SK-N-SH treated with all-trans-retinoic acid at 6 μM for 48 hours (cell line): ENCODE measurements at regions not wholly inside any gene's neighbourhood (a gene's known extent, or its start where the extent isn't known, plus 50 kb on each side); places are given as distances from the start of the nearest gene placed in this dataset.

Source experiments
- ATAC-seq: fragments of 200-7000 bp; cut with Tn5 transposase; 3 replicates; pipeline ENCODE4 v1.9.1; 2020; ENCODE audit warnings: mild to moderate bottlenecking, moderate library complexity
- ARNTL ChIP-seq: fragments of 450-650 bp; formaldehyde crosslinking; IDR thresholded peaks from 2 replicates; pipeline ENCODE4 v1.5.0; 2020; ENCODE audit warnings: low read depth, mild to moderate bottlenecking, moderate library complexity, borderline replicate concordance
- BACH2 ChIP-seq: fragments of 250-450 bp; sonication (Bioruptor Pico); IDR thresholded peaks from 2 replicates; pipeline ENCODE4 v1.9.0; 2021; ENCODE audit warnings: mild to moderate bottlenecking, borderline replicate concordance
- CSDC2 ChIP-seq: fragments of 250-450 bp; sonication (Bioruptor Pico); IDR thresholded peaks from 2 replicates; pipeline ENCODE4 v1.5.0; 2020; ENCODE audit warnings: mild to moderate bottlenecking, moderate library complexity
- CSRNP3 ChIP-seq: fragments of 250-450 bp; sonication (Bioruptor Pico); IDR thresholded peaks from 2 replicates; pipeline ENCODE4 v1.5.1; 2021; ENCODE audit warnings: mild to moderate bottlenecking, moderate library complexity
- ESRRG ChIP-seq: fragments of 250-450 bp; sonication (Bioruptor Pico); IDR thresholded peaks from 2 replicates; pipeline ENCODE4 v1.6.1; 2021; ENCODE audit warnings: mild to moderate bottlenecking
- GLIS3 ChIP-seq: fragments of 250-450 bp; sonication (Bioruptor Pico); IDR thresholded peaks from 2 replicates; pipeline ENCODE4 v1.5.0; 2020; ENCODE audit warnings: mild to moderate bottlenecking, moderate library complexity
- ISL1 ChIP-seq: fragments of 250-450 bp; sonication (Bioruptor Pico); IDR thresholded peaks from 2 replicates; pipeline ENCODE4 v2.1.2; 2022; ENCODE audit warnings: mild to moderate bottlenecking, moderate library complexity
- OSR1 ChIP-seq: fragments of 250-450 bp; sonication (Bioruptor Pico); IDR thresholded peaks from 2 replicates; pipeline ENCODE4 v1.8.0; 2022; ENCODE audit warnings: moderate library complexity, mild to moderate bottlenecking, inconsistent platforms
- PPARA ChIP-seq: fragments of 250-450 bp; sonication (Bioruptor Pico); IDR thresholded peaks from 2 replicates; pipeline ENCODE4 v1.5.0; 2020; ENCODE audit warnings: mild to moderate bottlenecking, borderline replicate concordance
- RARB ChIP-seq: fragments of 250-450 bp; sonication (Bioruptor Pico); IDR thresholded peaks from 2 replicates; pipeline ENCODE4 v1.8.0; 2021; ENCODE audit warnings: mild to moderate bottlenecking, moderate library complexity
- SNAI2 ChIP-seq: fragments of 250-450 bp; sonication (Bioruptor Pico); IDR thresholded peaks from 2 replicates; pipeline ENCODE4 v1.5.0; 2020; ENCODE audit warnings: mild to moderate bottlenecking, moderate library complexity
- TOX ChIP-seq: fragments of 250-450 bp; sonication (Bioruptor Pico); IDR thresholded peaks from 2 replicates; pipeline ENCODE4 v1.8.0; 2021; ENCODE audit warnings: mild to moderate bottlenecking, moderate library complexity, borderline replicate concordance
- ZC3H10 ChIP-seq: fragments of 250-450 bp; sonication (Bioruptor Pico); IDR thresholded peaks from 2 replicates; pipeline ENCODE4 v1.5.1; 2021; ENCODE audit warnings: mild to moderate bottlenecking, moderate library complexity
- ZFP3 ChIP-seq: fragments of 250-450 bp; sonication (Bioruptor Pico); IDR thresholded peaks from 2 replicates; pipeline ENCODE4 v1.5.0; 2020; ENCODE audit warnings: mild to moderate bottlenecking, moderate library complexity
- ZFP30 ChIP-seq: fragments of 450-650 bp; formaldehyde crosslinking; IDR thresholded peaks from 2 replicates; pipeline ENCODE4 v1.5.0; 2022; ENCODE audit warnings: mild to moderate bottlenecking, moderate library complexity
- ZNF565 ChIP-seq: fragments of 450-650 bp; formaldehyde crosslinking; conservative IDR thresholded peaks from 2 replicates; pipeline ENCODE4 v1.5.0; 2020; ENCODE audit warnings: low read depth, mild to moderate bottlenecking, moderate library complexity
- ZNF70 ChIP-seq: fragments of 450-650 bp; formaldehyde crosslinking; IDR thresholded peaks from 2 replicates; pipeline ENCODE4 v1.5.0; 2020; ENCODE audit warnings: mild to moderate bottlenecking, moderate library complexity
- ZNF8 ChIP-seq: fragments of 450-650 bp; formaldehyde crosslinking; IDR thresholded peaks from 2 replicates; pipeline ENCODE4 v1.5.0; 2020; ENCODE audit warnings: mild to moderate bottlenecking, moderate library complexity
- TF ChIP-seq, protein P1 (sequence below): fragments of 250-450 bp; sonication (Bioruptor Pico); IDR thresholded peaks from 2 replicates; pipeline ENCODE4 v1.5.0; 2020; ENCODE audit warnings: mild to moderate bottlenecking, moderate library complexity
- TF ChIP-seq, protein P2 (sequence below): fragments of 250-450 bp; sonication (Bioruptor Pico); IDR thresholded peaks from 2 replicates; pipeline ENCODE4 v1.8.0; 2021; ENCODE audit warnings: low read depth, mild to moderate bottlenecking, moderate library complexity, borderline replicate concordance
- TF ChIP-seq, protein P3 (sequence below): fragments of 250-450 bp; sonication (Bioruptor Pico); IDR thresholded peaks from 2 replicates; pipeline ENCODE4 v1.5.1; 2020; ENCODE audit warnings: low read depth, mild to moderate bottlenecking, moderate library complexity
- TF ChIP-seq, protein P4 (sequence below): fragments of 250-450 bp; sonication (Bioruptor Pico); IDR thresholded peaks from 2 replicates; pipeline ENCODE4 v1.8.0; 2020; ENCODE audit warnings: mild to moderate bottlenecking, moderate library complexity, borderline replicate concordance

GRCh38 chr2:7117076-7117475, 199.9 kb downstream of the RNF144A start:
- ATAC-seq, result no peak
- no peak for TF ChIP-seq CSDC2 (CRISPR knock-in tag)
- TF ChIP-seq, protein P1, sequence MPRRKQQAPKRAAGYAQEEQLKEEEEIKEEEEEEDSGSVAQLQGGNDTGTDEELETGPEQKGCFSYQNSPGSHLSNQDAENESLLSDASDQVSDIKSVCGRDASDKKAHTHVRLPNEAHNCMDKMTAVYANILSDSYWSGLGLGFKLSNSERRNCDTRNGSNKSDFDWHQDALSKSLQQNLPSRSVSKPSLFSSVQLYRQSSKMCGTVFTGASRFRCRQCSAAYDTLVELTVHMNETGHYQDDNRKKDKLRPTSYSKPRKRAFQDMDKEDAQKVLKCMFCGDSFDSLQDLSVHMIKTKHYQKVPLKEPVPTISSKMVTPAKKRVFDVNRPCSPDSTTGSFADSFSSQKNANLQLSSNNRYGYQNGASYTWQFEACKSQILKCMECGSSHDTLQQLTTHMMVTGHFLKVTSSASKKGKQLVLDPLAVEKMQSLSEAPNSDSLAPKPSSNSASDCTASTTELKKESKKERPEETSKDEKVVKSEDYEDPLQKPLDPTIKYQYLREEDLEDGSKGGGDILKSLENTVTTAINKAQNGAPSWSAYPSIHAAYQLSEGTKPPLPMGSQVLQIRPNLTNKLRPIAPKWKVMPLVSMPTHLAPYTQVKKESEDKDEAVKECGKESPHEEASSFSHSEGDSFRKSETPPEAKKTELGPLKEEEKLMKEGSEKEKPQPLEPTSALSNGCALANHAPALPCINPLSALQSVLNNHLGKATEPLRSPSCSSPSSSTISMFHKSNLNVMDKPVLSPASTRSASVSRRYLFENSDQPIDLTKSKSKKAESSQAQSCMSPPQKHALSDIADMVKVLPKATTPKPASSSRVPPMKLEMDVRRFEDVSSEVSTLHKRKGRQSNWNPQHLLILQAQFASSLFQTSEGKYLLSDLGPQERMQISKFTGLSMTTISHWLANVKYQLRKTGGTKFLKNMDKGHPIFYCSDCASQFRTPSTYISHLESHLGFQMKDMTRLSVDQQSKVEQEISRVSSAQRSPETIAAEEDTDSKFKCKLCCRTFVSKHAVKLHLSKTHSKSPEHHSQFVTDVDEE (CRISPR knock-in tag), result no peak
- TF ChIP-seq ESRRG (CRISPR knock-in tag), result no peak
- TF ChIP-seq RARB (CRISPR knock-in tag), result no peak
- TF ChIP-seq GLIS3, result no peak
- no peak for TF ChIP-seq ZNF8 (CRISPR knock-in tag)
- no peak for TF ChIP-seq ZFP3
- TF ChIP-seq TOX, result no peak

- ATAC-seq, result peak; percentile 32
- no peak for TF ChIP-seq OSR1
- TF ChIP-seq, protein P2, sequence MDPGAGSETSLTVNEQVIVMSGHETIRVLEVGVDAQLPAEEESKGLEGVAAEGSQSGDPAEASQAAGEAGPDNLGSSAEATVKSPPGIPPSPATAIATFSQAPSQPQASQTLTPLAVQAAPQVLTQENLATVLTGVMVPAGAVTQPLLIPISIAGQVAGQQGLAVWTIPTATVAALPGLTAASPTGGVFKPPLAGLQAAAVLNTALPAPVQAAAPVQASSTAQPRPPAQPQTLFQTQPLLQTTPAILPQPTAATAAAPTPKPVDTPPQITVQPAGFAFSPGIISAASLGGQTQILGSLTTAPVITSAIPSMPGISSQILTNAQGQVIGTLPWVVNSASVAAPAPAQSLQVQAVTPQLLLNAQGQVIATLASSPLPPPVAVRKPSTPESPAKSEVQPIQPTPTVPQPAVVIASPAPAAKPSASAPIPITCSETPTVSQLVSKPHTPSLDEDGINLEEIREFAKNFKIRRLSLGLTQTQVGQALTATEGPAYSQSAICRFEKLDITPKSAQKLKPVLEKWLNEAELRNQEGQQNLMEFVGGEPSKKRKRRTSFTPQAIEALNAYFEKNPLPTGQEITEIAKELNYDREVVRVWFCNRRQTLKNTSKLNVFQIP (CRISPR knock-in tag), result no peak
- TF ChIP-seq, protein P1 (CRISPR knock-in tag), result no peak
- no peak for TF ChIP-seq ZFP30 (CRISPR knock-in tag)
- no peak for TF ChIP-seq RARB (CRISPR knock-in tag)
- TF ChIP-seq, protein P3, sequence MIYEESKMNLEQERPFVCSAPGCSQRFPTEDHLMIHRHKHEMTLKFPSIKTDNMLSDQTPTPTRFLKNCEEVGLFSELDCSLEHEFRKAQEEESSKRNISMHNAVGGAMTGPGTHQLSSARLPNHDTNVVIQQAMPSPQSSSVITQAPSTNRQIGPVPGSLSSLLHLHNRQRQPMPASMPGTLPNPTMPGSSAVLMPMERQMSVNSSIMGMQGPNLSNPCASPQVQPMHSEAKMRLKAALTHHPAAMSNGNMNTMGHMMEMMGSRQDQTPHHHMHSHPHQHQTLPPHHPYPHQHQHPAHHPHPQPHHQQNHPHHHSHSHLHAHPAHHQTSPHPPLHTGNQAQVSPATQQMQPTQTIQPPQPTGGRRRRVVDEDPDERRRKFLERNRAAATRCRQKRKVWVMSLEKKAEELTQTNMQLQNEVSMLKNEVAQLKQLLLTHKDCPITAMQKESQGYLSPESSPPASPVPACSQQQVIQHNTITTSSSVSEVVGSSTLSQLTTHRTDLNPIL, result no peak
- no peak for TF ChIP-seq SNAI2
- TF ChIP-seq ARNTL, result no peak
- no peak for TF ChIP-seq ISL1
- no peak for TF ChIP-seq PPARA (CRISPR knock-in tag)
- TF ChIP-seq ZNF565, result no peak
- no peak for TF ChIP-seq ESRRG (CRISPR knock-in tag)
- TF ChIP-seq, protein P4, sequence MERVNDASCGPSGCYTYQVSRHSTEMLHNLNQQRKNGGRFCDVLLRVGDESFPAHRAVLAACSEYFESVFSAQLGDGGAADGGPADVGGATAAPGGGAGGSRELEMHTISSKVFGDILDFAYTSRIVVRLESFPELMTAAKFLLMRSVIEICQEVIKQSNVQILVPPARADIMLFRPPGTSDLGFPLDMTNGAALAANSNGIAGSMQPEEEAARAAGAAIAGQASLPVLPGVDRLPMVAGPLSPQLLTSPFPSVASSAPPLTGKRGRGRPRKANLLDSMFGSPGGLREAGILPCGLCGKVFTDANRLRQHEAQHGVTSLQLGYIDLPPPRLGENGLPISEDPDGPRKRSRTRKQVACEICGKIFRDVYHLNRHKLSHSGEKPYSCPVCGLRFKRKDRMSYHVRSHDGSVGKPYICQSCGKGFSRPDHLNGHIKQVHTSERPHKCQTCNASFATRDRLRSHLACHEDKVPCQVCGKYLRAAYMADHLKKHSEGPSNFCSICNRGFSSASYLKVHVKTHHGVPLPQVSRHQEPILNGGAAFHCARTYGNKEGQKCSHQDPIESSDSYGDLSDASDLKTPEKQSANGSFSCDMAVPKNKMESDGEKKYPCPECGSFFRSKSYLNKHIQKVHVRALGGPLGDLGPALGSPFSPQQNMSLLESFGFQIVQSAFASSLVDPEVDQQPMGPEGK (CRISPR knock-in tag), result no peak
- no peak for TF ChIP-seq TOX
- no peak for TF ChIP-seq ZC3H10 (CRISPR knock-in tag)
- TF ChIP-seq ZFP3, result no peak
- TF ChIP-seq CSRNP3 (CRISPR knock-in tag), result no peak
- no peak for TF ChIP-seq BACH2 (CRISPR knock-in tag)
- no peak for TF ChIP-seq ZNF8 (CRISPR knock-in tag)
- no peak for TF ChIP-seq ZNF70 (CRISPR knock-in tag)
Measured at GRCh38 chr2:7118606-7119131, 201.5 kb downstream of the RNF144A start.
